Ovary (tissue), 7 donors: ENCODE measurements at regions not wholly inside any gene's neighbourhood (a gene's known extent, or its start where the extent isn't known, plus 50 kb on each side); places are given as distances from the start of the nearest gene placed in this dataset.

Experiments used
- DNase-seq, 5 donors: peaks; one replicate each; pipeline ENCODE4 v3.0.0-alpha.2; 2019 to 2020
- H3K27ac ChIP-seq, 2 donors: fragments of 200-600 bp; one replicate each; pipeline versions ENCODE4 v1.5.1 to v1.8.0; 2019 to 2022
- H3K27me3 ChIP-seq: fragments of 200-600 bp; one replicate; pipeline ENCODE4 v1.8.0; 2022
- H3K36me3 ChIP-seq: fragments of 200-600 bp; sonication (generic); one replicate; pipeline ENCODE4 v1.5.1; 2019
- H3K4me1 ChIP-seq: one replicate; pipeline ENCODE4 v1.8.1; 2013; ENCODE audit warnings: mild to moderate bottlenecking, moderate library complexity; ENCODE audit not compliant: insufficient read depth
- H3K4me3 ChIP-seq: fragments of 200-600 bp; sonication (generic); one replicate; pipeline ENCODE4 v1.5.1; 2017
- H3K9me3 ChIP-seq, 2 donors: fragments of 200-600 bp in 1 of 2; sonication (generic) in 1 of 2; one replicate each; pipeline versions ENCODE4 v1.5.1 to v1.8.1; 2013 to 2019; ENCODE audit warnings: mild to moderate bottlenecking in 1 of 2, moderate library complexity in 1 of 2
- CTCF ChIP-seq, 3 donors: fragments of 450-650 bp in 2 of 3; fragments of 200-600 bp in 1 of 3; IDR thresholded peaks; one replicate each; pipeline versions ENCODE4 v1.5.1 to v1.8.0; 2016 to 2022; ENCODE audit warnings: antibody characterized with exemption in 3 of 3, mild to moderate bottlenecking in 1 of 3
- EP300 ChIP-seq: sonication (generic); formaldehyde crosslinking; IDR thresholded peaks from one replicate; pipeline ENCODE4 v1.6.1; 2017; ENCODE audit warnings: antibody characterized with exemption
- POLR2A ChIP-seq: fragments of 450-650 bp; IDR thresholded peaks from one replicate; pipeline ENCODE4 v1.6.1; 2017; ENCODE audit warnings: antibody characterized with exemption, mild to moderate bottlenecking, moderate library complexity
- WGBS, 3 donors: extraction: QIAGEN DNeasy Blood & Tissue Kit in 1 of 3; methylation state at CpG; one replicate each; pipeline versions ENCODE4 v1.1.5 to v1.1.7; 2013 to 2017; 5-methylcytosine and 5-hydroxymethylcytosine counted together
- intact Hi-C, 4 donors: fragments of 100-400 bp; cut with DNase I; formaldehyde crosslinking; loops; one replicate each; pipeline versions ENCODE4 v1.11.0 to v1.15.1; 2022 to 2023
- donor health status: DM: no; HTN: no; CAD: no; lungs with moderate emphysema.
- donor health status: DM: no; HTN: no; CAD: no.
- donor health status: Bipolar disorder and iron deficiency.
- donor health status: DM: no; HTN: no; CAD: no.
- donor health status: DM: yes; HTN: yes; CAD: no.

- 74 to 77% (median 75%) methylated on average over 2 of the region's 2 CpGs for WGBS, 3 donors
- Histone ChIP-seq H3K36me3 (no peaks in the 10 kb centered on the region), H3K4me3 (no peak overlapping the region), H3K27ac (no peak overlapping the region), H3K4me1 (no peaks in the 10 kb centered on the region), H3K9me3 (no peaks in the 10 kb centered on the region), H3K27me3 (no peaks in the 10 kb centered on the region)
- intact Hi-C loops: no loop called here
- TF ChIP-seq POLR2A: no peak
- TF ChIP-seq CTCF (IDR thresholded peaks at IDR 0.05): no peak
- TF ChIP-seq EP300: no peak
- no peak for DNase-seq
These were observed 1767.0 kb downstream of the MAT2B start for GRCh38 chr5:165272436-165272835.

GRCh38 chr5:165277661-165278060 is 1772.2 kb downstream of the MAT2B start:
- intact Hi-C loops: no loop called here
- WGBS, 3 donors: 85 to 90% (median 90%) methylated on average over 1 of the region's 1 CpG
- H3K4me1 ChIP-seq: no peaks in the 10 kb centered on the region
- DNase-seq: no peak
- no peaks in the 10 kb centered on the region for H3K27me3 ChIP-seq
- no peaks in the 10 kb centered on the region for H3K9me3 ChIP-seq
- no peaks in the 10 kb centered on the region for H3K36me3 ChIP-seq
- H3K27ac ChIP-seq: no peak overlapping the region
- TF ChIP-seq POLR2A (no peak), EP300 (no peak), CTCF (IDR thresholded peaks at IDR 0.05) (no peak)
- no peak overlapping the region for H3K4me3 ChIP-seq

- Histone ChIP-seq H3K36me3 (no peaks in the 10 kb centered on the region), H3K27me3 (no peaks in the 10 kb centered on the region), H3K27ac (no peak overlapping the region), H3K4me3 (no peak overlapping the region), H3K4me1 (no peaks in the 10 kb centered on the region), H3K9me3 (no peaks in the 10 kb centered on the region)
- WGBS, 3 donors: 91 to 97% (median 92%) methylated on average over 1 of the region's 1 CpG
- intact Hi-C loops: no loop called here
- TF ChIP-seq POLR2A (no peak), EP300 (no peak), CTCF (IDR thresholded peaks at IDR 0.05) (no peak)
- DNase-seq: no peak
These were observed 1777.1 kb downstream of the MAT2B start for GRCh38 chr5:165282491-165282890.

- intact Hi-C loops: no loop called here
- Histone ChIP-seq H3K36me3 (no peaks in the 10 kb centered on the region), H3K27ac (no peak overlapping the region), H3K27me3 (no peaks in the 10 kb centered on the region), H3K4me1 (no peaks in the 10 kb centered on the region), H3K9me3 (no peaks in the 10 kb centered on the region), H3K4me3 (no peak overlapping the region)
- no peak for DNase-seq
- TF ChIP-seq EP300: no peak
- no peak for TF ChIP-seq POLR2A
- TF ChIP-seq CTCF (IDR thresholded peaks at IDR 0.05): no peak
- 79 to 100% (median 98%) methylated on average over 2 of the region's 2 CpGs for WGBS, 3 donors
These were observed 1781.3 kb downstream of the MAT2B start for GRCh38 chr5:165286692-165287091.

GRCh38 chr5:165290535-165290934 is 1785.1 kb downstream of the MAT2B start:
- TF ChIP-seq CTCF (IDR thresholded peaks at IDR 0.05): no peak
- no peak for TF ChIP-seq EP300
- no peak for TF ChIP-seq POLR2A
- Histone ChIP-seq H3K4me1 (no peaks in the 10 kb centered on the region), H3K27ac (no peak overlapping the region), H3K27me3 (no peaks in the 10 kb centered on the region), H3K4me3 (no peak overlapping the region), H3K36me3 (no peaks in the 10 kb centered on the region), H3K9me3 (no peaks in the 10 kb centered on the region)
- intact Hi-C loops: no loop called here
- 10 to 20% (median 16%) methylated on average over 2 of the region's 2 CpGs for WGBS, 3 donors
- no peak for DNase-seq
